Astrocyte (in vitro differentiated cells and primary cell): ENCODE measurements at regions not wholly inside any gene's neighbourhood (a gene's known extent, or its start where the extent isn't known, plus 50 kb on each side); places are given as distances from the start of the nearest gene placed in this dataset.

Source experiments
- CTCF ChIP-seq: IDR thresholded peaks from 2 replicates; pipeline ENCODE4 v1.5.1; 2011; ENCODE audit warnings: low read depth, mild to moderate bottlenecking, inconsistent platforms, low read length, moderate library complexity; ENCODE audit not compliant: insufficient read depth
- EZH2 ChIP-seq: IDR thresholded peaks from 2 replicates; pipeline ENCODE4 v1.6.1; 2012; ENCODE audit warnings: mild to moderate bottlenecking, low read length, inconsistent platforms; ENCODE audit not compliant: insufficient read depth

- TF ChIP-seq CTCF (no peak), EZH2 (no peak)
These were observed 255.7 kb downstream of the BUD13 start for GRCh38 chr11:116517077-116517476.
